ENCODE measurements at regions not wholly inside any gene's neighbourhood (a gene's known extent, or its start where the extent isn't known, plus 50 kb on each side); places are given as distances from the start of the nearest gene placed in this dataset.

DNA sequence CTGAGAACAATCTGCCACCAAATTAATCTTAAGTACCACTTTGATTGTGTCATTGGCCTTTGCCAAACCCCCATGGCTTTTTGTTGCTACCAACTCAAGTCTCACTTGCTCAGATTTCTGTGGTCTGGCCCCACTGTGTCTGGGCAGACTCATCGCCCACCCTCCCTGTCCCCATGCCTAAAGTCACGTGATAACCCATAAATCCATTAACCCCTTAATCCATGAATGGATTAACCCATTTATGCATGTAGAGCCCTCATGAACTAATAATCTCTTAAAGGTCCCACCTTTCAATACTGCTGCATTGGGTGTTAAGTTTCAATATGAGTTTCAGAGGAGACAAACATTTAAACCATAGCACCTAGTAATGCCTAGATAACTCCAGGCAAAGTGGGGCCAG, 78.5 kb upstream of the BLTP1 start:
- TF ChIP-seq POLR2A (IDR thresholded peaks at IDR 0.05) (no peak), CTCF (IDR thresholded peaks at IDR 0.05) (no peak)
